ENCODE measurements at regions not wholly inside any gene's neighbourhood (a gene's known extent, or its start where the extent isn't known, plus 50 kb on each side); places are given as distances from the start of the nearest gene placed in this dataset.

DNA sequence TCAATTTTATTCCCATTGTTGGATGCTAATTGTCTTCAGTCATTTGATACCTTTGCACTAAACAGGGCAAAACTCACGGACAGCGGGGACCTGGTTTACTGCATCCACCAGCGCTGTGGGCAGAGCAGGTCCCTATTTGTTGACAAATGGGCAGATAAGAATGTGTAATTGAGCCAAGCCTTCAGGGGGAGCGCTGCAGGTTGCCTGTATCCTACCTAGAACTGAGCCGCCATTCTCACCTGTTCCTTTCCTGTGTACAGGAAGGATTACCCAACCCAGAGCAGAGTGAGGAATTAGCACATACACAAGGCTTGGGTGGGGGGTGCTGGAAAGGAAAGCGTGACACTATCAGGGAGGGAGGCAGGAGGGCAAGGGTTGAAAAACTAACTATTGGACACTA, 89.1 kb upstream of the FOXA2 start:
- Histone ChIP-seq H3K27me3 (ENCODE audit: low read depth) (peaks cover 4% of the 10 kb centered on the region), H3K27ac (no peak overlapping the region), H3K9me3 (peaks cover 2% of the 10 kb centered on the region), H3K4me1 (no peaks in the 10 kb centered on the region), H3K36me3 (no peaks in the 10 kb centered on the region), H3K4me3 (no peak overlapping the region)
- ATAC-seq (no peak), DNase-seq (no peak)
- intact Hi-C loops (cut with DNase I) = no loop called here
- TF ChIP-seq, protein P1, sequence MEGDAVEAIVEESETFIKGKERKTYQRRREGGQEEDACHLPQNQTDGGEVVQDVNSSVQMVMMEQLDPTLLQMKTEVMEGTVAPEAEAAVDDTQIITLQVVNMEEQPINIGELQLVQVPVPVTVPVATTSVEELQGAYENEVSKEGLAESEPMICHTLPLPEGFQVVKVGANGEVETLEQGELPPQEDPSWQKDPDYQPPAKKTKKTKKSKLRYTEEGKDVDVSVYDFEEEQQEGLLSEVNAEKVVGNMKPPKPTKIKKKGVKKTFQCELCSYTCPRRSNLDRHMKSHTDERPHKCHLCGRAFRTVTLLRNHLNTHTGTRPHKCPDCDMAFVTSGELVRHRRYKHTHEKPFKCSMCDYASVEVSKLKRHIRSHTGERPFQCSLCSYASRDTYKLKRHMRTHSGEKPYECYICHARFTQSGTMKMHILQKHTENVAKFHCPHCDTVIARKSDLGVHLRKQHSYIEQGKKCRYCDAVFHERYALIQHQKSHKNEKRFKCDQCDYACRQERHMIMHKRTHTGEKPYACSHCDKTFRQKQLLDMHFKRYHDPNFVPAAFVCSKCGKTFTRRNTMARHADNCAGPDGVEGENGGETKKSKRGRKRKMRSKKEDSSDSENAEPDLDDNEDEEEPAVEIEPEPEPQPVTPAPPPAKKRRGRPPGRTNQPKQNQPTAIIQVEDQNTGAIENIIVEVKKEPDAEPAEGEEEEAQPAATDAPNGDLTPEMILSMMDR (IDR thresholded peaks at IDR 0.05) = no peak

DNA sequence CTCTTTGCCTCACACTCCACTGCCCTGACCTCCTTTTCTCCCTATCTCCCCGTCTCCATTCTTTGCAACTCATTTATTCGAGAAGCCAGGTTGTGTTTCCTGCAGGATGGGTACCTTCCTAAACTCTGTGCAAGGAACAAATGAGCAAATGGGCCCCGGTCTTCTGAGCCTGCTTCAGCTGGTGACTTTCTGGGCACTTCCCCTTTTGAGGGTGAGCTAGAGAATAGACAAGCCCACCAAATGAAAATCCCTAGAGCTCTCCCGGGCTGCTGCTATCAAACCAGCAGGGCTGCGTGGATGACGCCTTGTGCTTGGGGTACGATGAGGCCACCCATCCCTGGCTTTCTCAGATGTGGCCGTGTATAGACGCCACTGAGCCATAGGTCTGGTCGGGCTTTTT, 91.0 kb upstream of the FOXA2 start:
- H3K27ac ChIP-seq = no peak overlapping the region
- TF ChIP-seq, protein P1 (IDR thresholded peaks at IDR 0.05) = no peak
- no peak overlapping the region for H3K4me3 ChIP-seq
- H3K27me3 ChIP-seq (ENCODE audit: low read depth) = peaks cover 4% of the 10 kb centered on the region
- no peaks in the 10 kb centered on the region for H3K4me1 ChIP-seq
- peaks cover 6% of the 10 kb centered on the region for H3K9me3 ChIP-seq
- no peak for DNase-seq
- ATAC-seq = no peak
- intact Hi-C loops (cut with DNase I) = no loop called here
- H3K36me3 ChIP-seq = no peaks in the 10 kb centered on the region

DNA sequence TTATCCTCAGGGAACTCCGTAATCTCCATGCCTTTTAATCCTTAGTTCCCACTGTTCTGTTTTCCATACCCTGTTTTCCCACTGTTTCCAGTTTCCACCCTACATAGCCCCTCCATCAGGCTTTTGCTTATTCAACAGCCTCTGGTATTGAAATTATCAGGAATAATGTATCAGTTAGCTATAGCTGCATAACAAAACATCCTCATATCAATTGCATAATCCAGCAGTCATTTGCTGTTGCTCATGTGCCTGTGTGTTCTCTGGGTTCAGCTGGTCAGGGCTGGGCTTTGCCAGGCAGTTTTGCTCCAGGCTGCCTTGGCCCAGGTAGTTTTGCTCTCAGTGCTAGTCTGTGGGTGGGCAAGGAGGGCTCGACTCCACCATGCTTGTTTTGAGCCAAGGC, 94.3 kb upstream of the FOXA2 start:
- TF ChIP-seq, protein P1 (IDR thresholded peaks at IDR 0.05) = no peak
- no peaks in the 10 kb centered on the region for H3K4me1 ChIP-seq
- DNase-seq (no peak), ATAC-seq (no peak)
- H3K27ac ChIP-seq = no peak overlapping the region
- H3K9me3 ChIP-seq = peaks cover 6% of the 10 kb centered on the region
- no peaks in the 10 kb centered on the region for H3K36me3 ChIP-seq
- no peaks in the 10 kb centered on the region for H3K27me3 ChIP-seq (ENCODE audit: low read depth)
- no peak overlapping the region for H3K4me3 ChIP-seq
- intact Hi-C loops (cut with DNase I) = no loop called here

DNA sequence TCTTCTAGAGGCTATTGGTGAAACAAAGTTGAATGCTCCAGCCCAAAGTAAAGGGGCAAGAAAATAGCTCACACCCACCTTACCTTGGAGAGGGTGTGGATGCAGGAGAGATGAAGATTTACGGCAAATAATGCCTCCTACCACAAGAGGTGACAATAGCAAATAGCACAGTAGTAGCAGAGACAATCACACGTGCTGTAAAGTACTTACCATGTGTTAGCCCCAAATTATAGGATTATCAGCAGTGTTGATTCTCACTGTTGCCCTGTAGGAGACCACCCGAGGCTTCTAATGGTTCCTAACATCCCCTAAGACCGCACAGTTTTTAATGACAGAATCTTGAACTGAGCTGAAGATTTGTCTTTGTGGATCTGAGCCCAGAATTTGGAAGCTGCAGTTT, 94.8 kb upstream of the FOXA2 start:
- TF ChIP-seq, protein P1 (IDR thresholded peaks at IDR 0.05) = no peak
- Histone ChIP-seq H3K4me3 (no peak overlapping the region), H3K9me3 (peaks cover 6% of the 10 kb centered on the region), H3K4me1 (no peaks in the 10 kb centered on the region), H3K36me3 (no peaks in the 10 kb centered on the region), H3K27ac (peak overlapping the region; percentile 50), H3K27me3 (ENCODE audit: low read depth) (no peaks in the 10 kb centered on the region)
- DNase-seq (no peak), ATAC-seq (no peak)
- intact Hi-C loops (cut with DNase I) = no loop called here

DNA sequence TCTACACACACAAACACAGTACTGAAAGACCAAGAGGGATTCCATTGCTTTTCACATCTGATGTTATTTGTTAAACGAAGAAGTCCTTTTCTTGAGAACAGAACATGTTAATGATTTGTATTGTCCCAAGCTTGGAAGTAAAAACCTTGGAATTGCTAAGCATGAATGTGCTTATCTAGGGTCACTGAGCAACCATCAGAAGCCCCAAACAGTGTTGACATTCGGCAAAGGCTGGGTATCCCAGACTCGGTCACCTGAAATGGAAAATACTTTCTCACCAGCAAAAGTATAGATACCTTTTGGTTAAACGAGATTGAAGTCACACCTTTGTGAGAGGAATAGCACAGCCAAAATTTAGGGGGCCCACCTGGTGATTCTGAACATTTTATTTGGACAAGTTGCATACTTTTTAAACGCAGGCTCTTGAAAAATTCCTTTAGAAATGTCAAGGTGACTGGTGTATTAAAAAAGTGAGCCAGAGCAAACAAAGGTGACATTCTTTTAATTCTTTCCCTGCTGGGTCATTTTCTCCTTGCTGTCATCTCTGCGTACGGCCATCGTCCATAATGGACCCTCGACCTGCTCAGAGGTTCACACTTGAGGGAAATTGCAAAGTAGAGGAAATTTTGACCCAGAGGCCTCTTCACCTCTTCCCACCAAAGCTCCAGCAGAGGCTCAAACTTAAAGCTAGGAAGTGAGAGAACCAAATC, 95.8 kb upstream of the FOXA2 start:
- H3K4me1 ChIP-seq = no peaks in the 10 kb centered on the region
- TF ChIP-seq, protein P1 (IDR thresholded peaks at IDR 0.05) = no peak
- intact Hi-C loops (cut with DNase I) = loop anchor here (10.0 kb wide), 1 partner anchor 345 kb away; no protein-coding TSS in a partner anchor
- H3K27me3 ChIP-seq (ENCODE audit: low read depth) = no peaks in the 10 kb centered on the region
- DNase-seq (no peak), ATAC-seq (peak; percentile 37 to 76)
- H3K9me3 ChIP-seq = peaks cover 6% of the 10 kb centered on the region
- no peaks in the 10 kb centered on the region for H3K36me3 ChIP-seq
- peak overlapping the region; percentile 50 for H3K27ac ChIP-seq
- no peak overlapping the region for H3K4me3 ChIP-seq

Measured in lower lobe of right lung (tissue), 2 donors.